IPS-NIHi7 (cell line): ENCODE measurements at regions not wholly inside any gene's neighbourhood (a gene's known extent, or its start where the extent isn't known, plus 50 kb on each side); places are given as distances from the start of the nearest gene placed in this dataset.

ENCODE experiments used
- DNase-seq: peaks from one replicate; pipeline ENCODE4 v3.0.0; 2012; ENCODE audit warnings: mixed read lengths; ENCODE audit errors: extremely low spot score

DNA sequence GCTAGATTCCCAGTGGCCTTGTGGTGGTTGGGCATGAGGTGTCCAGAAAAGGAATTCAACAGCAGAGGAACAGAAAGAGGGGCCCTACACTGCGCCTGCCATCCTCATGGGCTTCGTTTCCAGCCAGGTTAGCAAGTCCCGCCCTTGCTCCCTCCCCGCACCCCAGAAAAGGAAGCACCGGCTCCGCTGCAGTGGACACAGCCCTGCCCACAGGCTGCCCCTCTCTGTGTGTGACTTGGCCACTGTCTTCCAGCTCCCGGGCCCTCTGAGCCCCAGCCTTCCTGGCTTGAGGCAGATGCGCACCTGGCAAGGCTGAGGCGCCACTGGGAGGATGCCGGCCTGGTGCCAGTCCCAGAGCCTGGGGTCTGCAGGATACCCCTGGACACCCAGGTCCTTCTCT is 305.0 kb upstream of the IRX4 start:
- no peak for DNase-seq

DNA sequence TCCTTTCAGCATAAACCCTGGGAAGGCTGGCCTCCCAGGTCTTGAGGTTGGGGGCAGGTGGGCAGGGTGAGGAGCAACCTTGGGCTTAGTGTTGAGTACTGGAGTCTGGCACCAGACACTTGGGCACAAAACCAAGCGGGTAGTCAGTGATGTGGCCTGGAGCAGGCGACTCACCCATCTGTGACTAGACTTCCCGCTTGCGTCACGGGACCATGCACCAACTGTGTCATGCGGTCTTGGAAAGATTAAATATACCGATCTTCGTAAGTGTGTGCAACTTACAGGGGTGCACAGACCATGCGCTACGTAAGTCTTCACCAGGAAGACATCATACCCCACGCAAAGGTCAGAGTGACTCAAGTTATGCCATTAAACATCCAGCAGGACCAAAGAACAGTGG is 304.4 kb upstream of the IRX4 start:
- DNase-seq: no peak

DNA sequence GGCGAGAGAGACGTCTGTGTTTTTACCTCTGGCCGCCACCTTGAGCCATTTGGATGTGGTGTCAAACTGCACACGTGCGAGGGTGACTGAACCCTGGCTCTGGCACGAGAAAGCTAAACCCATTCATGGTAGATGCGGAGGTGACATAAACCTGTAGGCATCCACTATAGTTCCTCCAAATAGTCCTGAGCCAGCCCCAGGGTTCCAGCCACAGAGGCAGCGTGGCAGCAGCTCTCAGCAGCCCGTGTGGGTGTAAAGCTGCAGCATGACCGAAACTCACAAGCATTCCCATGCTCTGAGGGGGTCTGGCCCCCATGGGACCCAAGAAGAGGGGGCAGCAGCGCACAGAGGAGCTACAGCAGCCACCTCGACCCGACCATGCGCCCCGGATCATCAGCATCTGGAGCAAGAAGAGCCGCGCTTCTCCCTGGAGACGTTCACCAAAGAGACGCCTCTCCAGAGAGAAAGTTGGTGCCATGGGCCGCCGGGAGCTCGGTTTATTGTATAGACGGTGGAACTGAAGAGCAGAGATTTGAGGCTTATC is 303.8 kb upstream of the IRX4 start:
- DNase-seq: no peak

DNA sequence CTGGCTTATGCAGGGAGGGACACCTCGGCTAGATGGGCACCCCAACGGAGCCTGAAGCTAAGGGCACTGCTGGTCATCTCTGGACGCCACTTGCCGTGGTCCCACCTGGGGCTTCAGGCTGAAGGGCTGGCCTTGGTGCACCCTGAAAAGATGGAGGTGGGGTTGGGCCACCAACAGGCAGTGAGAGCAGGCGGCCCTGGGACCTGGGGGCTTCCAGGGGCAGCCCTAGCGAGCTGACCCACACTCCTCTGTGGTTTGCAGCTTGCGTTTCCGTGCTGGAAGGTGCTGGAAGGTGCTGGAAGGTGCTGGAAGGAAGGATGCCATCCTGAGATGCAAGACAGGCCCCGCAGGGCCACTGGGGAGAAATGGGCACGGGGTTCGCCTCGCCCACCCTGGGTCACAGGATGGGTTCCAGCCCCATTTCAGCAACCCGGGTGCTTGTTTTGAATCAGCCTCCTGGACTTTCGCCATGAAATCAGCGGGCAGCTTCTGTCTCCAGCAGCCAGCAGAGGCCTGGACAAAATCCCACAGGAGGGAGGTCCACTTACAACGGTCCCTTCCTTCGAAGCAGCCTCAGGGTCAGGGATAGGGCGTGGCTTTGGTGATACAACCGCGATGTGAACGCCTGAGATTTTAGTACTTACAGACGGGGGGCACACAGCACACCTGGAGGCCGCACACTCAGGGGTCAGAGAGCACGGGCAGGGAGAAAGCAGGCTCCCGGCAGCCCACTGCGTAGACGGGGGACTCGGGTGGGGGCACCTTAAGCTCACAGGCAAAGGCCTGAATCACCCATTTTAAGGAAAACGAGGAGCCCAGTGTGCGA is 303.1 kb upstream of the IRX4 start:
- DNase-seq: no peak

DNA sequence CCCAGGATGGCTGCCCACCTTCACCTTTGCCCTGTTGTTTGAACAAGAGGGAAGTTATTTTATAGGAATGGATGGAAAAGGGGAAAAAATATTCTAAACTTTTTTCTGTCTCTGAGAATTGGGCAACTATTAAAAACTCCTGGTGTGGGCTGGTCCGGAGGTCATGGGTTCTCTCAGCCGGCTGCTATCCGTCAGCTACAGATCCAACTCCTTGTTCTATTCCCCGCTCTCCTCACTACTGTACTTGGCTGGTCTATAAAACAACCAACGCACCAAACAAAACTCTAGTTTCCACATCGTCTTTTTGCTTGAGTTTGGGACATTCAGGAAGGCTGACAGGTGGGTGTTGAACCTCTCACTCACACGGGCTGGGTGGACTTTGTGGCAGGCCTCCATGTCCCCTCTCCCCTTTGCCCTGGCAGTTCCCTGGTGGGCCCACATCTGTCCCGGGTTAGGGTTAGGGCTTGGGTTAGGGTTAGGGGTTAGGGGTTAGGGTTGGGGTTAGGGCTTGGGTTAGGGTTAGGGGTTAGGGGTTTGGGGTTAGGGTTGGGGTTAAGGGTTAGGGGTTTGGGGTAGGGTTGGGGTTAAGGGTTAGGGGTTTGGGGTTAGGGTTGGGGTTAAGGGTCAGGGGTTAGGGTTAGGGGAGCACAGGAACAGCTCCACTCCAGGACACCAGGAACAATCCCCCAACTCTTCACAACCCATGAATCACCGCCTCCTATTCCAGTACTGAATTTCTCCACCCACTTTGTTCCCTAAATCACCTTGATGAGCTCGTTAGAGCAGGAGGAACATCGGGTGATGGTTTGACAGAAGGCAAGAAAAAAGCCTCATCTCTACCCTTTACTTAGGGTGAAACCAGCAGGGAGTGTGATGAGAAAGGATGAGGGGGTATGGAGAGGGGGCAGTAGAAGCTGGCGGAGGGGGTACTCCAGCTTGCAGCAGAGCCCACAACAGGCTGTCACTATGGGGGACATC is 302.1 kb upstream of the IRX4 start:
- DNase-seq: no peak

DNA sequence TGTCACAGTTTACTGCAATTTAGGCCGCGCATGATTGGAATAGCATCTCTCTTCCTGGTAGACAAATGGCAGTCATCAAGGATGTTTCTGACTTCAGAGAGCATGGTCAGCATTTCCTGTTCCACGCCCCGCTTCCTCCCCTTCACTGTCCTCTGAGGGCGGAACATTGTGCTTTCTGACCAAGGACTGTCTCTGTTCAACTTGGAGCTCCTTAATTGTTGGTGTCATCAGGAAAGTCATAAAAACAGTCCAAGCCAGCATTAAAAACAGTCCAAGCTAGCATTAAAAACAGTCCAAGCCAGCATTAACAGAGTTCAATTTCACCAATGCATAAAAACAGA is 301.3 kb upstream of the IRX4 start:
- DNase-seq: no peak

DNA sequence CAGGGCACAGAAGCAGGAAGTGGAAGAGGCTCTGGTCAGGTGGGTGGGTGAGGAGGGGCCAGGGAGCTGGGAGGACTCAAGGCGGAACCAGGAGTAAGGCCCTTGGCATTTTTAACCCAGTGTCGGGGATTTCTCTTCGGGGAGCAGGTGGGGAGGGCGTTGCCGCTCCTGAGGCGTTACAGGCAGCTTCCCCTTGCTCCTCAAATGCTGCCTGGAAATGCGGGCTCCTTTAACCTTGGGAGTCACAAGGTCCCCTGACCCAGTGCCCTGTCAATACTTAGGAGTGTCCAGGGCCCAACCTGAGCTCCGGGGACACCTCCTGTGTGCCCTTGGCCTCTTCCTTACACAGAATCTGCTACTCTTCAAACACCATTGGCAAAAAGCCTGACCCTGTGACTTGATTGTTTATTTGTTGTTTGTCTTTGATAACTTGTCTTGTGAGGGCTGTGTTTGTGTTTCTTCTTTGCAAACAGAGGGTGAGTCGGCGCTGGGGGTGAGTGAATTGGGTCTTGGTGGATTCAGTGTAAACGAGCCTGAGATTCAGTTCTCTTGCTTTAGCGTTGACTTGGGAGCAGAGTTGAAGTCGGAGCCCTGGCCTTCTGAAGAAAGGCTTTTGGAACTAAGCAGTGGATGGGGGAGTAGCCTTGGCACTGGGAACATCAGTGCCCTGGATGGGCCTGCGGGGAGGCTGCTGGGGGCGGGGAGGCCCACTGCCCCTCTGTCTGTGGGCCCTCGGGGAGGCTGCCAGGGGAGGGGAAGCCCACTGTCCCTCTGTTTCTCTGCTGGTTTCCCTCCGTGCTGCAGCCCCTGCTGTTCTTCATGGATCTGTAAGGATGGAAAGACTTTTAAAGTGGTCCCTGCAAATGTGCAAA is 300.7 kb upstream of the IRX4 start:
- no peak for DNase-seq

DNA sequence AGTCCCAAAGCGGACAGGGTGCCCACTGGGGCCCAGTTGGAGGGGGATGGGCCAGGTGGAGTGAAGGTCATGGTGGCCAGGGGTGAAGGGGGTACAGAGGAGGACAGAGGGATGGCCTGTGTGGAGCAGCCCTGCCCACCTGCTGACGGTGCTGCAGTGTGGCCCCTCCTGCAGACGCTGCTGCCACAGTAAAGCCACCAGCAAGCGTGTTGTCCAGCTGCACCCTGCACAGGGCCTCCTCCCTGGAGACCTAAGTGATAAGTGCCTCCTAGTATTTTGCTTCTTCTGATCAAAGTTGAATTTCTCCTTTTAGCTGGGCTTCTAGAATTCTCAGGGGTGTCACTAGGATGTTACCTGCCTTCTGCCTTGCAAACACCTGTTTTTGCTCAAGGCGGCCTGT is 299.3 kb upstream of the IRX4 start:
- DNase-seq: no peak

DNA sequence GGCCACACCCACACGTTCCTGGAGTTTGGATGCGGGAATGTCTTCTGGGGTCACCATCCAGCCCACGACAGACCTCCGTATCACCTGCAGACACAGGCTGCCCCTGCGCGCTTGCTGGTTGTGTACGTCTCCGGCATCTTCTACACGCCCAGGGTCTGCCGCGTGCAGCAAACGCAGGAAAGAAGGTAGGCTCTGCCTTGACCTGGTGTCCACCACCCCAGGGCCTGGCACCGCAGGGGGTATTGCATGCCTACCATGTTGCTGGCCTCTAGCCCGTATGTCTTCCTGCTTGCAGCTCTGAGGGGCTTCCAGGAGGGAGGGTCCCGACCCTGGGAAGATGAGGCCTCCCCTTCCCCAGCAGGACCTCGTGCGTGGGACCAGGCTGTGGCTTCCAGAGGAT is 298.8 kb upstream of the IRX4 start:
- DNase-seq: no peak

DNA sequence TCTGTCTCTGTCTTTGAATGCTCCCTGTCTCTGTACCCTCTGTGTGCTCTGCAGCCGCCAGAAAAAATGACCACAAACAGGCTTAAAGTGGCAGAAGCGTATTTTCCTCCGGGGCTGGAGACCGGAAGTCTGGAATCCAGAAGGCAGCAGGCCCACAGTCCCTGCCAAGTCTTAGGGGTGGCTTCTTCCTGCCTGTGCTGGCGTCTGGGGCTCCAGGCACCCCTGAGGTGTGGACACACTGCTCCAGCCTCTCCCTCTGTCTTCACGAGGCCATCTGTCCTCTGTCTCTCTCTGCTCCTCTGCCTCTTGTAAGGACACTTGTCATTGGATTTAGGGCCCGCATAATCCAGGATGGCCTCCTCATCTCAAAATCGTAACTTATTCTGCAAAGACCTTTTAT is 298.4 kb upstream of the IRX4 start:
- DNase-seq: no peak

DNA sequence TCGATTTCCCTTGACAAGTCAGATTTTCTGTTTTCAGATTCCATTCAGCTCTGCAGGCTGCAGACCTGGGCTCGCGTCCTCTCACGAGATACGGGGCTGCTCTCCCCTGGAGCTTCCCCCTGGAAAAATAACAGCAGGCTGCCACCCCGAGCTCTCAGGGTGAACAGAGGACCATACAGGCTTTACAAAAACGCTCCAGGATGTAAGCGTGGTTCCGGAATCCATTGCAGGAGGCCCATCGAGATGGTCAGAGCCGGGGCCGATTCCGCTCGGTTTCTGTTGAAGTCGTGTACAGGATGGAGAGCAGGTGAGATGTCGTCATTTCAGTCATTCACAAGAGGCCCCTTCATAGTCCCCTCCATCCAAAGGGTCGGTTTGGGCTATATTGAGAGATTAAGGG is 297.7 kb upstream of the IRX4 start:
- no peak for DNase-seq

DNA sequence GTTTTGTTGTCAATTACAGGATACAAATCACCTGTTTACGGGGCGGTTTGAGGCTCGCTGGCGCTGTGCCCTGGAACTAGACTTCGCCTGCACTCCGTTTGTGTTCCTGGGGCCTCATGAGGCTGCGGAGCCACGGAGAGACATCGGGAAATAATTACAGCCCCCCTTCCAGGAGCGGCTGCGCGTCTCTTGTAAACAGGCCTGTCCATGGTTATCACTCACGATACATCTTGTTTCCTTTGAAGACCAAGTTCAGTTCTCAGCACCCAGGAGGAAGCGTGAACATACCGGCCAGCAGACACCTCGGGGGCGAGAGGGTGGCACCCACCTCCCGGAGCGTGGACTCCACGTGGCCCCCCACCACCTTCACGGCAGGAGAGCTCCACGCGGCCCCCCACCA is 297.1 kb upstream of the IRX4 start:
- no peak for DNase-seq

DNA sequence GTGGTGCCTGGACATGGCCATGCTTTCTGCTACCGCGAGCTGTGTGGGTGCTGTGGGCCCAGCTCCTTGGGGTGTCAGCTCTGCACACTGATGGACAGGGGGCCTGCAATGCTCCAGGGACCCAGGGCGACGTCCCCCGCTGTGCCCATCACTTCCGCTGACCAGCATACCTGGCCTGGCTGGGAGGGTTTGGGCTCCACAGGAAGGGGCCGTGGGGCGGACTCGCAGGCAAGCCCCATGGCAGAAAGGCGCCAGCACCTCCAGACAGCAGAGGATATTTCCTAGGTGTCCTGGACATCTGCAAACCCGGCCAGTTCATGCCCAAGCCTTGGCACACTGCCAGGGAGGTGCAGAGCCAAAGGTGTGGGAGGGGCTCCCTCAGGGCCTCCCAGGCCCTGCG is 295.8 kb upstream of the IRX4 start:
- no peak for DNase-seq

DNA sequence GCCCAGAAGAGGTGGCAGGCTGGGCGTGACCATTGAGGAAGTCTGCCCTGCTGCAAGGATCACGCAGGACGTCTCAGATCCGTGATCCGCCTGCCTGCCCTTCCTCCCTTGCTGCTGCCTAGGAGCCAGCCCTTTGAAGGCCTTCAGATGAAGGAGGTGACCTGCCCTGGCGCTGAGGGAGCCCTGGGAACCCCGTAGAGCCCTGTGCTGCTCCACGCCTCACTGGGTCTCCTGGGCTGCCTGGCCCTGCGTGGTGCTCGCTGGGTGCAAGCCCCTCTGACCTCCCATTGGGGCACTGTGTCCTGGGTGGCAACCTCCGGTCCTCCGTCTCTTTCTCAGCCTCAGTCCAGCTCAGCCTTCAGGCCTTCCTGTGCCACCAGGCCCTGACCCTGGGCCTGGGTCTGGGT is 295.3 kb upstream of the IRX4 start:
- no peak for DNase-seq

DNA sequence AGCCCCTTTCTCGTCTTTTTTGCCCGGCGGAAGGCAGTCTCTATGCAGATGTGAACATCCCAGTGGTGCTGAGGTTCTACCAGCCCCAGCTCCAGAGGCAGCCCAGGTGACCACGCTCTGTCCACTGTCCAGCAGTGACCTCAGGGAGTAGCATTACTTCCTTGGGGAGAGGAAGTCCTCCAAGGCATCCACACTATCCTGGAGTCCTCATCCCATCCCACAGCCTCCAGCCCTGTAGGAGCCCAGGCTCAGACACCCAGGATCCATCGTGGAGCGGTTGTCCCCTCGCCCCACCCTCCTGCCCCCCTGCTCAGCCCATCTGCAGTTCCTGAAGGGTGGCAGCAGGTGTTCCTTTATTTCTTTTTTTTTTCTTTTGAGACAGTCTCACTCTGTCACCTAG is 294.5 kb upstream of the IRX4 start:
- DNase-seq: no peak

DNA sequence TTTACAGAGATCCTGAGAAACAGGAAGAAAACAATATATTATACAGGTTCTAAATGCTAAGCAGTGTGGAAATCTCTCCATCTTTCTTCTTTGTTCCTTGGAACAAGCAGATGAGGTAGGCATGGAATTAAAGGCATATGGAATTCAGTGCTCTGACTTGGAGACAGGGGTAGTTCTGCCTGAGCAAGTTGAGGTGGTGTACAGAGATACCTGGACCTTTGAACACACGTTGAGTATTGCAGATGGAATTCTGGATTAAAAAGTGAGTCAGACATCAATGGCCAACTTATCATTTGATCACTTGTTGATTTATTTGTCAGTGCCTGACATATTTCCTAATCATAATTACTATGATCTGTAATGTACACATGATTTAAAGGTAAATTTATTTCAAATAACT is 293.9 kb upstream of the IRX4 start:
- DNase-seq: no peak

DNA sequence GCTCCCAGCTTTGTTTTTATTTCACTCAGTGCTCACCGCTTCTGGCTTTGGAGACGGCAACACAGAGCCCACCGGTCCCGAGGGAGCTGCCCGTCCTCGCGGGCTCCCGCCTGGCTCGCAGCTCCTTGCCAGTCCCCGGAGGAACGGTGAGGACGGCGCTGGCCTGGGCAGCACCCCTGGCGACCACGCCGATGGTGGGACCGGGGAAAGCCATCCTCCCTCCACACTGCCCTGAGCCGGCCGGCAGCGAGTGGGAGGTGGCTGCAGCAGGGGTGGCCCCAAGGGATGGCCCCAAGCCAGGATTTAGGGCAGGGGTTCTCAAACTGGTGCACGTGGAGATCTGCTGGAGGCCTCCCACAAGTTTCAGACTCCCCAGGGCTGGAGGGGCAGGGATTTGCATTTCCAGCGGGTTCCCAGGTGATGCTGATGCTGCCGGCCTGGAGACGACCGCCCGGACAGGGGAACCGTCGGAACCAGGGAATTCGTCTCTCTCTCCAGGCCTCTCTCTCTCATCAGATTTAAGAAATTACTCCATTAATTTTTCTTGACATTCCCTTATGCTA is 293.2 kb upstream of the IRX4 start:
- no peak for DNase-seq

DNA sequence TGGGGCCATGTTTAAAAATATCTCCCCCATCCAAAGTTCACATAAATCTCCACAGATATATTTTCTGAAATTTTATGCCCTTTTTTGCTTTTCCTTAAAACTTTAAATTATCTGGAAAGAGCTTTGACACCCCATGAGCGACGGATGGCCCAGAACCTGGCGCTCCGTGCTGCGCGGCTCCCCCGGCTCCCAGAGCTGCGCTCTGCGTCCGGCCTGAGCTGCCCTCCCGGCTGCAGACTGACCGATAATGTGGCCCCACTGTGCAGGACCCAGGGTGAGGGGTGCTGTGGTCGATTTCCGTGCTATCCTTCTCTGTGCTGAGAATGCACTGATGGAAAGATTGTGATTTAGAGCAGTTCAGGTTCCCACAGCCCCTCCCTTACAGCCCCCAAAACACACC is 292.3 kb upstream of the IRX4 start:
- DNase-seq: no peak

DNA sequence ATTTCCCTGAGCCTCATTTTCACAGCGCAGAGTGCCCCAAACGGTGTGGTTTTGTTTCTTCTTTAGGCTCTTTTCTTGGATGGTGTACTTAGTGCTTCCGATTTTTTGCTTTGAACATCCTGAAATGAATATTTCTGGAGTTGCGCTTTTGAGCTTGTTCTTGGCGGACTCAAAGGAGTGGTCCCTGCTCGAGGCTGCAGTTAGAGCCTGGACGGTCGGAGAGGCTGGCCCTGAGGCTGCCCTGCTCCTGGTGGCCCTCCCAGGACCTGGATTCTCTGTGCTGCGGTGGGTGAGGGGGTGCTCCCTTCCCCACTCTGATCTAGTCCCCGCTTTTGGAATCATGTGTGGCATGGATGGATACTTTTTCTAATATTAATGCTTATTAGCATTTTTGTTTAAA is 291.8 kb upstream of the IRX4 start:
- no peak for DNase-seq

DNA sequence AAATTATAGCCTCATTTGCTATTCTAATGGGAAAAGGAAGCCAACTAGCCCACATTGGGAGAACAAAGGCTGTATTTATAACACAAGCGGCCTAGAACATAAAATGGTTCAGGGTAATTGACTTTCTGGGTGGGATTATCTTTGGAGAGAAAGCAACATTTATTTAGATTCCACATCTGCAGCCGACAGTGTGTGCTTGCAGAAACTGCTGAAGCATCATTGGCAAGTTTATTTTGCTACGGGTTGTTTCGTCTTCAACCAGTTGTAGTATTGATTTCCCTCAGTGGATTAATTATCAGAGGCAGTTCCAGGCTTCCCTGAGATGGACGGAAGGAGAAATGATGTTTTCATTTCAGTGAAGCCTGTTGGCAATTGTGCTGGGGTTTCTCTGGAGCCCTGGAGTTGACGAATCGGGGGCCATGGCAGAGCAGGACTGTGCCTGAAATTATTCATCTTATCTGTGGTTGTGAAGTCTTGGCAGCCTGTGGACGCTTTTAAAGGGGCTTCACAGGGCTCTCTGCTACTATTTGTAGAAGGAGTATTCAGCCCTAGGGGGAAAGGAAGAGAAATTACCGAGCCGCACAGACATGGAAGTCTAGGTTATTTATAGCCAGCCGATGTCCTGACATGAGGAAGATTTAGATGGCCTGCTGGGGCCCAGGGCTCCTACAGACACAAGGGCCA is 290.6 kb upstream of the IRX4 start:
- no peak for DNase-seq

DNA sequence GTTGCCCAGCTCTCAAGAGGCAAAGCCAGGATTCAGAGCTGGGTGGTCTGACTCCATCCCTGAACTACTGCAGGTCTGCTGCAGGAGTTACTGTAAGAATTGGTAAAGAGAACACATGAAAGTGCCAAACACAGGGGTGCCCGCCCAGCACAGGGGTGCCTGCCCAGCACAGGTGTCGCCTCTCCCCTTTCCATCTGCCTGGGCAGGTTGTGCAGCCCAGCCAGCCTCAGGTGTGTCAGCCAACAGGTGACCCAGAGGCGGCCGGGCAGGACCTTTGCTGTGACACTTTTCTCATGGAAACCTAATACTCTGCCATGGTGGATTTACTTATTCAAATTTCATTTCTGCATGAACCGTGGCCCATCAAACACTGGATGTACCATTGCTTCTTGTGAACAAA is 289.7 kb upstream of the IRX4 start:
- DNase-seq: no peak
